ENCODE measurements at regions not wholly inside any gene's neighbourhood (a gene's known extent, or its start where the extent isn't known, plus 50 kb on each side); places are given as distances from the start of the nearest gene placed in this dataset.

- intact Hi-C loops (cut with DNase I), result no loop called here
- TF ChIP-seq POLR2A (IDR thresholded peaks at IDR 0.05) (no peak), CTCF (IDR thresholded peaks at IDR 0.05) (no peak), EP300 (IDR thresholded peaks at IDR 0.05) (no peak)
Measured at GRCh38 chr4:153927451-153927850, 138.6 kb upstream of the SFRP2 start.

DNA sequence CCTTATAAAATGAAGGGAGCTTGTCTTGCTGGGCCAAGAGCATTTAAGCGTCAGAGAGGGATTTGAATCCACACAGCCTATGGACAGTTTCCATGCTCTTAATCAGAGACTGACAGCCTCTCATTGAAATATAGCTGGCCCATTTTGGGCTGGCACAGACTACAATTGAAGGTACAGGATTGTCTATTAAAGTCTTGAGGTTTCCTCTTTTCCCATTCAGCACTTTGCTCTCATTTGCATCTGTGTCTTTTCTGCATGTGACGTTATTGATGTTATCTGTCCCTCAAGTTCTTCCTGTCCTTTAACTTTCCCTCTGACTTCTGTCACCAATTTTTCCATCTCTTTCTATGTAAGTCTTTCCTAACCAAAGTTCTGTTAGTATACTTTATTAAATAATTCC lies 133.3 kb upstream of the SFRP2 start:
- Histone ChIP-seq H3K27me3 (no peaks in the 10 kb centered on the region), H3K4me3 (no peak overlapping the region), H3K9me3 (no peaks in the 10 kb centered on the region), H3K36me3 (no peaks in the 10 kb centered on the region), H3K27ac (no peak overlapping the region), H3K4me1 (ENCODE audit: insufficient read depth) (no peaks in the 10 kb centered on the region)
- TF ChIP-seq POLR2A (IDR thresholded peaks at IDR 0.05), result no peak
- TF ChIP-seq CTCF (IDR thresholded peaks at IDR 0.05), result no peak
- no peak for TF ChIP-seq EP300 (IDR thresholded peaks at IDR 0.05)
- 80 to 90% (median 85%) methylated on average over 2 of the region's 2 CpGs for WGBS, 3 donors
- intact Hi-C loops (cut with DNase I), result no loop called here
- DNase-seq, result no peak

More at GRCh38 chr4:153927451-153927850, 138.6 kb upstream of the SFRP2 start:
- WGBS, 3 donors, result 61 to 69% (median 62%) methylated on average over 5 of the region's 5 CpGs
- no peaks in the 10 kb centered on the region for H3K27me3 ChIP-seq
- no peaks in the 10 kb centered on the region for H3K36me3 ChIP-seq
- H3K4me3 ChIP-seq, result no peak overlapping the region
- DNase-seq, result no peak
- H3K4me1 ChIP-seq (ENCODE audit: insufficient read depth), result no peaks in the 10 kb centered on the region
- no peaks in the 10 kb centered on the region for H3K9me3 ChIP-seq
- H3K27ac ChIP-seq, result no peak overlapping the region

DNA sequence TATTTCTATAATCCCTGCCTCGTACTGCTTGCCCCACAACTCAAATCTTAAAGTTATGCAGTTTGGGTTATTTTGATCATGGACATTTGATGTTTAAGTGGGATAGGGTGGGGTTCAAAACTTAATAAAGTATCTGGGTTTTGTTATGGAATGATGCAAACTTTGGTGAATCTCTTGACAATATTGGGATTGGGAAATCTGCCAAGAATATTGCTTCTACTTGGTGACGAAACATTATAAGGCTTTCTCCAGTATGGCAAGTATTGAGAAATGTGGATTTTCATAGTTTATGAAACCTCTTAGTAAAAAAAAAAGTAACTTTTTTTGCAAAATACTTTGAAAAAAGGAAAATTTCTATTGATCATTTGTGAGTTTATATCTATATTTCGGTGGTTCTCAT lies 130.8 kb upstream of the SFRP2 start:
- TF ChIP-seq POLR2A (IDR thresholded peaks at IDR 0.05) (no peak), CTCF (IDR thresholded peaks at IDR 0.05) (no peak), EP300 (IDR thresholded peaks at IDR 0.05) (no peak)
- H3K4me1 ChIP-seq (ENCODE audit: insufficient read depth), result no peaks in the 10 kb centered on the region
- no peaks in the 10 kb centered on the region for H3K36me3 ChIP-seq
- no peaks in the 10 kb centered on the region for H3K27me3 ChIP-seq
- H3K27ac ChIP-seq, result no peak overlapping the region
- intact Hi-C loops (cut with DNase I), result no loop called here
- 83 to 90% (median 89%) methylated on average over 3 of the region's 3 CpGs for WGBS, 3 donors
- H3K4me3 ChIP-seq, result no peak overlapping the region
- no peaks in the 10 kb centered on the region for H3K9me3 ChIP-seq
- DNase-seq, result no peak

GRCh38 chr4:153916273-153916755 lies 127.4 kb upstream of the SFRP2 start:
- no peaks in the 10 kb centered on the region for H3K36me3 ChIP-seq
- no peaks in the 10 kb centered on the region for H3K4me1 ChIP-seq (ENCODE audit: insufficient read depth)
- no peak overlapping the region for H3K27ac ChIP-seq
- TF ChIP-seq CTCF (IDR thresholded peaks at IDR 0.05) (no peak), POLR2A (IDR thresholded peaks at IDR 0.05) (no peak)
- no peak for DNase-seq
- H3K27me3 ChIP-seq, result no peaks in the 10 kb centered on the region
- no peak overlapping the region for H3K4me3 ChIP-seq
- 80 to 90% (median 83%) methylated on average over 5 of the region's 5 CpGs for WGBS, 3 donors
- H3K9me3 ChIP-seq, result no peaks in the 10 kb centered on the region
- intact Hi-C loops (cut with DNase I), result no loop called here

DNA sequence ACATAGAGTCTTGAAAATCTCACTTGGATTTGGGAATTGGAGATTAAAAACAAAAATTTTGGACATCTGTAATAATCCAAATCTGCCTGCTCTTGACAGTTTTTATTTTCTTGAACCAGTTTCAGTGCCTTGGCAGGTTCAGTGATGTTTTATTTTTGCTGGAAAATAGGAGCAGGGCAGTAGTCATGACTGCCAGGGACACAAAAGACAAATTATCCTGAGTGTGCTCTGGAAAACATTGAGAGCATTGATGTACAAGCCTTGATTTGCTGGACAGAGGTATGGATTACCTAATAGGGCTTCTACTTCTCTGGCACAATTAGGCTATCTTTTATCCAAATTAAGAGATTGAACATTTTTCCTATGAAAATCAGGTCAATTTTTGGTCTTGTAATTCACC lies 123.4 kb upstream of the SFRP2 start:
- H3K4me1 ChIP-seq (ENCODE audit: insufficient read depth), result no peaks in the 10 kb centered on the region
- no peaks in the 10 kb centered on the region for H3K36me3 ChIP-seq
- no peak for DNase-seq
- H3K27me3 ChIP-seq, result no peaks in the 10 kb centered on the region
- TF ChIP-seq CTCF (IDR thresholded peaks at IDR 0.05) (no peak), POLR2A (IDR thresholded peaks at IDR 0.05) (no peak), EP300 (IDR thresholded peaks at IDR 0.05) (no peak)
- intact Hi-C loops (cut with DNase I), result no loop called here
- H3K9me3 ChIP-seq, result no peaks in the 10 kb centered on the region
- H3K4me3 ChIP-seq, result no peak overlapping the region
- H3K27ac ChIP-seq, result no peak overlapping the region

Data from ovary (tissue), 7 donors.